ENCODE measurements at regions not wholly inside any gene's neighbourhood (a gene's known extent, or its start where the extent isn't known, plus 50 kb on each side); places are given as distances from the start of the nearest gene placed in this dataset.

GRCh38 chr3:140760324-140761075 lies 82.6 kb downstream of the TRIM42 start:
- TF ChIP-seq ZBTB48 (tag by site-specific recombination; IDR thresholded peaks at IDR 0.05) (no peak), TCF7L2 (IDR thresholded peaks at IDR 0.05; ENCODE audit: borderline replicate concordance, low read depth, low read length) (no peak), ZNF274 (IDR thresholded peaks at IDR 0.05; ENCODE audit: low read length) (no peak), ZNF274 (tag by site-specific recombination; IDR thresholded peaks at IDR 0.05; ENCODE audit: borderline replicate concordance) (no peak), ZNF792 (tag by site-specific recombination; IDR thresholded peaks at IDR 0.05) (no peak), ZNF501 (tag by site-specific recombination; IDR thresholded peaks at IDR 0.05) (no peak), YY1 (tag by site-specific recombination; IDR thresholded peaks at IDR 0.05) (no peak), ZNF704 (tag by site-specific recombination; IDR thresholded peaks at IDR 0.05) (no peak), ZNF473 (tag by site-specific recombination; IDR thresholded peaks at IDR 0.05) (no peak)
- TF ChIP-seq, protein P1, sequence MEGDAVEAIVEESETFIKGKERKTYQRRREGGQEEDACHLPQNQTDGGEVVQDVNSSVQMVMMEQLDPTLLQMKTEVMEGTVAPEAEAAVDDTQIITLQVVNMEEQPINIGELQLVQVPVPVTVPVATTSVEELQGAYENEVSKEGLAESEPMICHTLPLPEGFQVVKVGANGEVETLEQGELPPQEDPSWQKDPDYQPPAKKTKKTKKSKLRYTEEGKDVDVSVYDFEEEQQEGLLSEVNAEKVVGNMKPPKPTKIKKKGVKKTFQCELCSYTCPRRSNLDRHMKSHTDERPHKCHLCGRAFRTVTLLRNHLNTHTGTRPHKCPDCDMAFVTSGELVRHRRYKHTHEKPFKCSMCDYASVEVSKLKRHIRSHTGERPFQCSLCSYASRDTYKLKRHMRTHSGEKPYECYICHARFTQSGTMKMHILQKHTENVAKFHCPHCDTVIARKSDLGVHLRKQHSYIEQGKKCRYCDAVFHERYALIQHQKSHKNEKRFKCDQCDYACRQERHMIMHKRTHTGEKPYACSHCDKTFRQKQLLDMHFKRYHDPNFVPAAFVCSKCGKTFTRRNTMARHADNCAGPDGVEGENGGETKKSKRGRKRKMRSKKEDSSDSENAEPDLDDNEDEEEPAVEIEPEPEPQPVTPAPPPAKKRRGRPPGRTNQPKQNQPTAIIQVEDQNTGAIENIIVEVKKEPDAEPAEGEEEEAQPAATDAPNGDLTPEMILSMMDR (tag by site-specific recombination; IDR thresholded peaks at IDR 0.05) = no peak

Data from HEK293 (cell line).